ENCODE measurements at regions not wholly inside any gene's neighbourhood (a gene's known extent, or its start where the extent isn't known, plus 50 kb on each side); places are given as distances from the start of the nearest gene placed in this dataset.
"Not testable (repeated sequence)": the region's sequence is repeated elsewhere in the genome, so short reads cannot be mapped to it uniquely, and the experiment has no call there.

- Histone ChIP-seq H3K4me1 (ENCODE audit: control insufficient read depth, insufficient read depth, low read length) (no peaks in the 10 kb centered on the region), H3K9me3 (replicated peaks; ENCODE audit: low read length) (no peaks in the 10 kb centered on the region), H3K4me2 (ENCODE audit: low read length) (no peak overlapping the region), H3K27me3 (ENCODE audit: control insufficient read depth, insufficient read depth, low read length) (peaks cover 12% of the 10 kb centered on the region), H3K4me3 (ENCODE audit: low read length) (no peak overlapping the region), H3K9ac (ENCODE audit: low read depth, low read length) (no peak overlapping the region), H3K36me3 (ENCODE audit: insufficient read depth, low read length) (no peaks in the 10 kb centered on the region)
Measured at GRCh38 chr10:117619707-117620405, 77.3 kb downstream of the EMX2 start.

- no peaks in the 10 kb centered on the region for H3K36me3 ChIP-seq (ENCODE audit: insufficient read depth, low read length)
- no peak overlapping the region for H3K4me3 ChIP-seq (ENCODE audit: low read length)
- H3K27me3 ChIP-seq (ENCODE audit: control insufficient read depth, insufficient read depth, low read length): peaks cover 12% of the 10 kb centered on the region
- no peaks in the 10 kb centered on the region for H3K9me3 ChIP-seq (replicated peaks; ENCODE audit: low read length)
- no peak overlapping the region for H3K4me2 ChIP-seq (ENCODE audit: low read length)
- H3K9ac ChIP-seq (ENCODE audit: low read depth, low read length): no peak overlapping the region
- no peaks in the 10 kb centered on the region for H3K4me1 ChIP-seq (ENCODE audit: control insufficient read depth, insufficient read depth, low read length)
Measured at GRCh38 chr10:117621196-117621595, 78.7 kb downstream of the EMX2 start.

GRCh38 chr10:117621795-117622420 is 79.4 kb downstream of the EMX2 start:
- Histone ChIP-seq H3K9me3 (replicated peaks; ENCODE audit: low read length) (no peaks in the 10 kb centered on the region), H3K9ac (ENCODE audit: low read depth, low read length) (no peak overlapping the region), H3K4me1 (ENCODE audit: control insufficient read depth, insufficient read depth, low read length) (no peaks in the 10 kb centered on the region), H3K36me3 (ENCODE audit: insufficient read depth, low read length) (no peaks in the 10 kb centered on the region), H3K27me3 (ENCODE audit: control insufficient read depth, insufficient read depth, low read length) (peaks cover 12% of the 10 kb centered on the region), H3K4me2 (ENCODE audit: low read length) (no peak overlapping the region), H3K4me3 (ENCODE audit: low read length) (no peak overlapping the region)

- no peak overlapping the region for H3K4me3 ChIP-seq (ENCODE audit: low read length)
- no peak overlapping the region for H3K4me2 ChIP-seq (ENCODE audit: low read length)
- no peaks in the 10 kb centered on the region for H3K9me3 ChIP-seq (replicated peaks; ENCODE audit: low read length)
- H3K9ac ChIP-seq (ENCODE audit: low read depth, low read length): no peak overlapping the region
- H3K4me1 ChIP-seq (ENCODE audit: control insufficient read depth, insufficient read depth, low read length): no peaks in the 10 kb centered on the region
- no peaks in the 10 kb centered on the region for H3K36me3 ChIP-seq (ENCODE audit: insufficient read depth, low read length)
- peaks cover 12% of the 10 kb centered on the region for H3K27me3 ChIP-seq (ENCODE audit: control insufficient read depth, insufficient read depth, low read length)
Measured at GRCh38 chr10:117622471-117623184, 80.1 kb downstream of the EMX2 start.

- H3K4me2 ChIP-seq (ENCODE audit: low read length): no peak overlapping the region
- no peak overlapping the region for H3K9ac ChIP-seq (ENCODE audit: low read depth, low read length)
- no peak overlapping the region for H3K4me3 ChIP-seq (ENCODE audit: low read length)
- no peaks in the 10 kb centered on the region for H3K36me3 ChIP-seq (ENCODE audit: insufficient read depth, low read length)
- H3K9me3 ChIP-seq (replicated peaks; ENCODE audit: low read length): no peaks in the 10 kb centered on the region
- H3K4me1 ChIP-seq (ENCODE audit: control insufficient read depth, insufficient read depth, low read length): no peaks in the 10 kb centered on the region
- H3K27me3 ChIP-seq (ENCODE audit: control insufficient read depth, insufficient read depth, low read length): peaks cover 7% of the 10 kb centered on the region
Measured at GRCh38 chr10:117626228-117626627, 83.7 kb downstream of the EMX2 start.

GRCh38 chr10:117627561-117627960 is 85.0 kb downstream of the EMX2 start:
- Histone ChIP-seq H3K4me2 (ENCODE audit: low read length) (no peak overlapping the region), H3K4me3 (ENCODE audit: low read length) (no peak overlapping the region), H3K9me3 (replicated peaks; ENCODE audit: low read length) (no peaks in the 10 kb centered on the region), H3K27me3 (ENCODE audit: control insufficient read depth, insufficient read depth, low read length) (peaks cover 1% of the 10 kb centered on the region), H3K4me1 (ENCODE audit: control insufficient read depth, insufficient read depth, low read length) (no peaks in the 10 kb centered on the region), H3K9ac (ENCODE audit: low read depth, low read length) (no peak overlapping the region), H3K36me3 (ENCODE audit: insufficient read depth, low read length) (no peaks in the 10 kb centered on the region)

- H3K4me2 ChIP-seq (ENCODE audit: low read length); H3K4me3 ChIP-seq (ENCODE audit: low read length); H3K9me3 ChIP-seq (replicated peaks; ENCODE audit: low read length); H3K4me1 ChIP-seq (ENCODE audit: control insufficient read depth, insufficient read depth, low read length); H3K9ac ChIP-seq (ENCODE audit: low read depth, low read length); H3K27me3 ChIP-seq (ENCODE audit: control insufficient read depth, insufficient read depth, low read length); H3K36me3 ChIP-seq (ENCODE audit: insufficient read depth, low read length): not testable (repeated sequence)
Measured at GRCh38 chr10:117629717-117630116, 87.2 kb downstream of the EMX2 start.

- no peak overlapping the region for H3K4me3 ChIP-seq (ENCODE audit: low read length)
- no peaks in the 10 kb centered on the region for H3K4me1 ChIP-seq (ENCODE audit: control insufficient read depth, insufficient read depth, low read length)
- H3K36me3 ChIP-seq (ENCODE audit: insufficient read depth, low read length): no peaks in the 10 kb centered on the region
- H3K9me3 ChIP-seq (replicated peaks; ENCODE audit: low read length): no peaks in the 10 kb centered on the region
- H3K27me3 ChIP-seq (ENCODE audit: control insufficient read depth, insufficient read depth, low read length): peaks cover 4% of the 10 kb centered on the region
- H3K9ac ChIP-seq (ENCODE audit: low read depth, low read length): no peak overlapping the region
- H3K4me2 ChIP-seq (ENCODE audit: low read length): no peak overlapping the region
Measured at GRCh38 chr10:117631276-117632145, 89.0 kb downstream of the EMX2 start.

- peaks cover 4% of the 10 kb centered on the region for H3K27me3 ChIP-seq (ENCODE audit: control insufficient read depth, insufficient read depth, low read length)
- no peaks in the 10 kb centered on the region for H3K9me3 ChIP-seq (replicated peaks; ENCODE audit: low read length)
- H3K4me3 ChIP-seq (ENCODE audit: low read length): no peak overlapping the region
- H3K36me3 ChIP-seq (ENCODE audit: insufficient read depth, low read length): no peaks in the 10 kb centered on the region
- no peaks in the 10 kb centered on the region for H3K4me1 ChIP-seq (ENCODE audit: control insufficient read depth, insufficient read depth, low read length)
- H3K9ac ChIP-seq (ENCODE audit: low read depth, low read length): no peak overlapping the region
- no peak overlapping the region for H3K4me2 ChIP-seq (ENCODE audit: low read length)
Measured at GRCh38 chr10:117632406-117632805, 89.9 kb downstream of the EMX2 start.

GRCh38 chr10:117635826-117636225 is 93.3 kb downstream of the EMX2 start:
- Histone ChIP-seq H3K27me3 (ENCODE audit: control insufficient read depth, insufficient read depth, low read length) (peaks cover 12% of the 10 kb centered on the region), H3K4me3 (ENCODE audit: low read length) (no peak overlapping the region), H3K9ac (ENCODE audit: low read depth, low read length) (no peak overlapping the region), H3K4me1 (ENCODE audit: control insufficient read depth, insufficient read depth, low read length) (no peaks in the 10 kb centered on the region), H3K36me3 (ENCODE audit: insufficient read depth, low read length) (no peaks in the 10 kb centered on the region), H3K9me3 (replicated peaks; ENCODE audit: low read length) (no peaks in the 10 kb centered on the region), H3K4me2 (ENCODE audit: low read length) (no peak overlapping the region)

- H3K27me3 ChIP-seq (ENCODE audit: control insufficient read depth, insufficient read depth, low read length): peaks cover 12% of the 10 kb centered on the region
- no peak overlapping the region for H3K4me2 ChIP-seq (ENCODE audit: low read length)
- H3K9me3 ChIP-seq (replicated peaks; ENCODE audit: low read length): no peaks in the 10 kb centered on the region
- no peaks in the 10 kb centered on the region for H3K36me3 ChIP-seq (ENCODE audit: insufficient read depth, low read length)
- H3K4me3 ChIP-seq (ENCODE audit: low read length): no peak overlapping the region
- H3K9ac ChIP-seq (ENCODE audit: low read depth, low read length): no peak overlapping the region
- no peaks in the 10 kb centered on the region for H3K4me1 ChIP-seq (ENCODE audit: control insufficient read depth, insufficient read depth, low read length)
Measured at GRCh38 chr10:117638200-117638599, 95.7 kb downstream of the EMX2 start.
